ENCODE measurements at regions not wholly inside any gene's neighbourhood (a gene's known extent, or its start where the extent isn't known, plus 50 kb on each side); places are given as distances from the start of the nearest gene placed in this dataset.
"Not testable (repeated sequence)": the region's sequence is repeated elsewhere in the genome, so short reads cannot be mapped to it uniquely, and the experiment has no call there.

DNA sequence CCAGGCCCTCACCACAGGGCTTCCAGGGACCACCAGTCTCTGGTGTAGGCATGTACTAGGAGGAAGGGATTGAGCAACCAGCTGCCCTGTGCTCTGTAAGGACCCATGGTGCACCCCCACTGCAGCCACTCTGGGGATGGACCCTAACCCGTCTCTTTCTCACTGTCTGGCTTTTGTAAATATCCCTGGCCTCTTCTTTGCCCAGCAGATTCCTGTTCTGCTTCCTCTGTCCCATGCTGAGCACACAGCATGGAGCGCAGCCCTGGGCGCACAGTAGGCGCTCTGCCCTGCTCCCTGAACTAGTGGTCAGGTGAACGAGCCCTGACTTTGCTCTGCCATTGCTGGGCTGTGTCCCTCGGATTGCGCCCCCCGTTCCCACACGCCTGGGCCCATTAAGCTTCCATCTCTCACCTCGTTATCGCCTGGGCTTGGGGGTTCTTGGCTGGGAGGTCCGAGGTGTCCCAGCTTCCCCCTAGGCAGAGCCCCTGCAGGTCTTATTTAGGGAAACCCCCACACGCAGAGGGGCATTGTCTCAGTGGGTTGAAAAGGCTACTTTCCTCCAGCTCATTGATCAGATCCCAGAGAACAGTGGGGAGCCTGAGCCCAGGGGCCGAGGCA lies 162.1 kb downstream of the MYCN start:
- H3K4me3 ChIP-seq (ENCODE audit: low read depth, low read length): no peak overlapping the region
- TF ChIP-seq, protein P1, sequence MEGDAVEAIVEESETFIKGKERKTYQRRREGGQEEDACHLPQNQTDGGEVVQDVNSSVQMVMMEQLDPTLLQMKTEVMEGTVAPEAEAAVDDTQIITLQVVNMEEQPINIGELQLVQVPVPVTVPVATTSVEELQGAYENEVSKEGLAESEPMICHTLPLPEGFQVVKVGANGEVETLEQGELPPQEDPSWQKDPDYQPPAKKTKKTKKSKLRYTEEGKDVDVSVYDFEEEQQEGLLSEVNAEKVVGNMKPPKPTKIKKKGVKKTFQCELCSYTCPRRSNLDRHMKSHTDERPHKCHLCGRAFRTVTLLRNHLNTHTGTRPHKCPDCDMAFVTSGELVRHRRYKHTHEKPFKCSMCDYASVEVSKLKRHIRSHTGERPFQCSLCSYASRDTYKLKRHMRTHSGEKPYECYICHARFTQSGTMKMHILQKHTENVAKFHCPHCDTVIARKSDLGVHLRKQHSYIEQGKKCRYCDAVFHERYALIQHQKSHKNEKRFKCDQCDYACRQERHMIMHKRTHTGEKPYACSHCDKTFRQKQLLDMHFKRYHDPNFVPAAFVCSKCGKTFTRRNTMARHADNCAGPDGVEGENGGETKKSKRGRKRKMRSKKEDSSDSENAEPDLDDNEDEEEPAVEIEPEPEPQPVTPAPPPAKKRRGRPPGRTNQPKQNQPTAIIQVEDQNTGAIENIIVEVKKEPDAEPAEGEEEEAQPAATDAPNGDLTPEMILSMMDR (IDR thresholded peaks at IDR 0.05; ENCODE audit: control insufficient read depth, extremely low read depth, insufficient read depth): no peak
- no peak for DNase-seq (ENCODE audit: low read depth)

DNA sequence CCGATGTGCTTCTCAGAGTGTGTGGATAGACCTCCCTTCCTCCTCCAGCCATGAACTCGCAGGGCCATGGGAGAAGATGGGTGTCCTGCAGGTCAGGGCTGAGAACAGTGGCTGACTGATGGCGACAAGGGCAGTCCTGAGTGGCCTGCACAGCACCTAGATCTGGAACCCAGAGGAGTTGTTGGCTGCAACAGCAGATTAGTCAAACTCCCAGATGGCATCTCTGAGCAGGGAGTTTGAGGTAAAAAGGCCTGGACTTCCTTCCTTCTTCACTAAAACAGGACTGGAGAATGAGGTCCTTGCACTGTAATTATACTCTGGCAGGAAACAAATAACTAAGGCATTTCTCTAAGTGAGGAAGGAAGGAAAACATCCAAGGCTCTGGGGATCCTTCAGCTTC lies 160.8 kb downstream of the MYCN start:
- no peak overlapping the region for H3K4me3 ChIP-seq (ENCODE audit: low read depth, low read length)
- TF ChIP-seq, protein P1 (IDR thresholded peaks at IDR 0.05; ENCODE audit: control insufficient read depth, extremely low read depth, insufficient read depth): no peak
- DNase-seq (ENCODE audit: low read depth): no peak

DNA sequence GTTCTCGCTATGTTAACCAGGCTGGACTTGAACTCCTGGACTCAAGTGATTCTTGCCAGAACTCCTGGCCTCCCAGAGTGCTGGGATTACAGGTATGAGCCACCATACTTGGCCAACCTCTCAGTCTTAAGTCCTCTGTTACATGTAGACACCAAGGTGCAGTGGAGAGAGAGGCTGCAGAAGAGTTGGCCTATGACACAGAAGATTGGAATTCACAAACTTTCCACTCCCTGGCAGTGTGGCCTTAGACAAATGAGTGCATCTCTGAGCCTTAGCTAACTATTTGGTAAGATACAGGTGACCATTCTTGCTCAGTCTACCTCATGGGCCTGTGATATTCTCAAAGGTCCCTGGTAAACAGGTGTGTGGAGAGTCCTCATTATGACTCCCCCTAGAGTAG lies 159.7 kb downstream of the MYCN start:
- TF ChIP-seq, protein P1 (IDR thresholded peaks at IDR 0.05; ENCODE audit: control insufficient read depth, extremely low read depth, insufficient read depth): no peak
- no peak overlapping the region for H3K4me3 ChIP-seq (ENCODE audit: low read depth, low read length)
- no peak for DNase-seq (ENCODE audit: low read depth)

DNA sequence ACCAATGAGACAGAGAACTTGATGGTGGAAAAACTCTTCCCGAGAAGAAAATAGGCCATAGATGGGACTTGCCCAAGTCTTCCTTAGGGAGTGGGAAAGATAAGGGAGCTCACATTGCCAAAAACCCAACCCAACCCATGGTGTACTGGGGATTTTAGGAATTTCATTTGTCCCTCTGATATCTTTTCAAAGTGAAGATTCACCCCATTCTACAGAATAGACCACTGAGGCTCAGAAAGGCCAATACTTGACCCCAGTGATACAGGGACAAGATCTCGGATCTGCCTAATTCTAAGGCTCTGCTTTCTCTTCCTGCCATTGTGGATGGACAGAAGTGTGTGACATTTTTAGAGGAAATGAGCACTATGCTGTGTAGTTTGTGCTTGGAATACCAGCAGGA lies 159.0 kb downstream of the MYCN start:
- no peak overlapping the region for H3K4me3 ChIP-seq (ENCODE audit: low read depth, low read length)
- TF ChIP-seq, protein P1 (IDR thresholded peaks at IDR 0.05; ENCODE audit: control insufficient read depth, extremely low read depth, insufficient read depth): no peak
- no peak for DNase-seq (ENCODE audit: low read depth)

DNA sequence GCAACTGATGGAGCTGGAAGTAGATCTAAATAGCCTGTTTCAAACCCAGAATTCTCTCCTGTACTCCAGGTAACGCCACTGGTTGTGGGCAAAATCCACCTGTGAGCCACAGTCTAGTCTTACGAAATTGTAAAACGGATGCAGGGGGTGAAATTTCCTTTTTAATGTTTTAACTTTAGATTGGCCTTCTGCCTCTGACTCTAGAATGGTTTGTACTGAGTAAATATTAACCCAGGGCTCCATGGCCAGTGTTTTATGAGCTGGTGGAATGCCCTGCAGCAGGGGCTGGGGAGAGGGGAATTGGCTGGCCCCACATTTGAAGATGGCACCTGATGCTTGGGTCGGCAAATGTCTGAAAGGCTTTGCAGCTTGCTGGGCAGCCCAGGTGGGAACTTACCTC lies 156.6 kb downstream of the MYCN start:
- DNase-seq (ENCODE audit: low read depth): peak; percentile 21
- no peak overlapping the region for H3K4me3 ChIP-seq (ENCODE audit: low read depth, low read length)
- TF ChIP-seq, protein P1 (IDR thresholded peaks at IDR 0.05; ENCODE audit: control insufficient read depth, extremely low read depth, insufficient read depth): no peak

DNA sequence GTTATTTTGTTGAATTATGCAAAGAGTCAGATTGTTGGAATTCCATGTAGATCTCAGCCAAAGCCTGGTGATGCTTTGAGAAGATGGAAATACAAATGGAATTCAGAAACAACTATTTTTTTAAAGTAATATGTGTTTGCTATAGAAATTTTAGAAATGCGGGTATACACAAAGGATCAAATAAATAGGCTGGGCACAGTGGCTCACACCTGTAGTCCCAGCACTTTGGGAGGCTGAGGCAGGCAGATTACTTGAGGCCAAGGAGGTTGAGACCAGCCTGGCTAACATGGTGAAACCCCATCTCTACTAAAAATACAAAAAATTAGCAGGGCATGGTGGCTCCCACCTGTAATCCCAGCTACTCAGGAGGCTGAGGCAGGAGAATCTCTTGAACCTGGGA lies 155.1 kb downstream of the MYCN start:
- H3K4me3 ChIP-seq (ENCODE audit: low read depth, low read length); DNase-seq (ENCODE audit: low read depth): not testable (repeated sequence)

DNA sequence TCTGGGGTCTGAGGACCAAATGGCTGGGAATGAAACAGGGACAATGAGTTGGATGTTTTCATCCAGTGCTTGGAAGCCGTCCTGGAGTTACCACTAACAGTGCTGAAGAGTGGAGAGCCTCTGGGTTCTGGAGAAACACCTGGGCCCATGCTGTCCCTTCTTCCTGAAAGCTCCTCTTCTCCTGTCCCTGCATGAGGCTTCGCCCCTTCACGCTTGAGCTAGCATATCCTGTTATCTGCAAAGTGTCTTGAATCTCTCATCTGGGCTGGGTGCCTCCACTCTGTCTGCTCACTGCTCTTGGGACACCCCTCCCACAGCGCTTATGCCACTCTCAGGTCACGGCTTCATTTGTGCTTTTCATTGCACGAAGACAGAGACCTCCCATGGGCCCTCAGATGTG lies 154.5 kb downstream of the MYCN start:
- DNase-seq (ENCODE audit: low read depth): no peak
- TF ChIP-seq, protein P1 (IDR thresholded peaks at IDR 0.05; ENCODE audit: control insufficient read depth, extremely low read depth, insufficient read depth): no peak
- H3K4me3 ChIP-seq (ENCODE audit: low read depth, low read length): no peak overlapping the region

Measured in LNCaP clone FGC (cell line).